Duodenal mucosa (tissue), 2 donors: ENCODE measurements at regions not wholly inside any gene's neighbourhood (a gene's known extent, or its start where the extent isn't known, plus 50 kb on each side); places are given as distances from the start of the nearest gene placed in this dataset.
"Not testable (repeated sequence)": the region's sequence is repeated elsewhere in the genome, so short reads cannot be mapped to it uniquely, and the experiment has no call there.

Experiments
- H3K27ac ChIP-seq: one replicate; pipeline ENCODE4 v1.7.0; 2013; ENCODE audit warnings: low read depth, low read length
- H3K27me3 ChIP-seq, 2 donors: one replicate each; pipeline ENCODE4 v1.7.0; 2013; ENCODE audit warnings: low read length in 2 of 2, control low read depth in 1 of 2; ENCODE audit not compliant: insufficient read depth in 2 of 2, control insufficient read depth in 1 of 2
- H3K36me3 ChIP-seq, 2 donors: one replicate each; pipeline ENCODE4 v1.7.0; 2013; ENCODE audit warnings: low read length in 2 of 2, control low read depth in 1 of 2; ENCODE audit not compliant: insufficient read depth in 2 of 2, control insufficient read depth in 1 of 2
- H3K4me1 ChIP-seq, 2 donors: one replicate each; pipeline ENCODE4 v1.7.0; 2013; ENCODE audit warnings: low read length in 2 of 2, control low read depth in 1 of 2; ENCODE audit not compliant: insufficient read depth in 2 of 2, control insufficient read depth in 1 of 2
- H3K4me3 ChIP-seq, 2 donors: one replicate each; pipeline ENCODE4 v1.7.0; 2013; ENCODE audit warnings: low read length in 2 of 2, low read depth in 1 of 2
- H3K9ac ChIP-seq, 2 donors: one replicate each; pipeline ENCODE4 v1.7.0; 2013; ENCODE audit warnings: low read length in 2 of 2, low read depth in 1 of 2
- H3K9me3 ChIP-seq, 2 donors: one replicate each; pipeline ENCODE4 v1.7.0; 2013; ENCODE audit warnings: low read length in 2 of 2, control low read depth in 1 of 2; ENCODE audit not compliant: control insufficient read depth in 1 of 2

GRCh38 chr15:24271496-24272244 lies 403.9 kb upstream of the NPAP1 start:
- H3K27me3 ChIP-seq, H3K36me3 ChIP-seq, H3K9ac ChIP-seq, H3K4me1 ChIP-seq, H3K27ac ChIP-seq, H3K4me3 ChIP-seq: not testable (repeated sequence)
- peaks cover 6 to 14% of the 10 kb centered on the region in 2 donors for H3K9me3 ChIP-seq

- no peaks in the 10 kb centered on the region for H3K36me3 ChIP-seq
- no peaks in the 10 kb centered on the region for H3K9me3 ChIP-seq
- H3K9ac ChIP-seq, result no peak overlapping the region
- H3K4me3 ChIP-seq, result no peak overlapping the region
- H3K27me3 ChIP-seq, result no peaks in the 10 kb centered on the region
- H3K4me1 ChIP-seq, result no peaks in the 10 kb centered on the region
- H3K27ac ChIP-seq, result no peak overlapping the region
Observed at GRCh38 chr15:24292837-24293236, 382.7 kb upstream of the NPAP1 start.

- not testable (repeated sequence) for H3K36me3 ChIP-seq, H3K9ac ChIP-seq, H3K4me3 ChIP-seq, H3K9me3 ChIP-seq, H3K27ac ChIP-seq, H3K27me3 ChIP-seq, H3K4me1 ChIP-seq
Observed at GRCh38 chr15:24300804-24301368, 374.7 kb upstream of the NPAP1 start.

GRCh38 chr15:24301999-24302398 lies 373.6 kb upstream of the NPAP1 start:
- not testable (repeated sequence) for H3K4me1 ChIP-seq, H3K9me3 ChIP-seq, H3K36me3 ChIP-seq, H3K27ac ChIP-seq, H3K9ac ChIP-seq, H3K27me3 ChIP-seq, H3K4me3 ChIP-seq

GRCh38 chr15:24304747-24305146 lies 370.8 kb upstream of the NPAP1 start:
- H3K4me3 ChIP-seq, H3K9ac ChIP-seq, H3K36me3 ChIP-seq, H3K9me3 ChIP-seq, H3K27ac ChIP-seq, H3K4me1 ChIP-seq, H3K27me3 ChIP-seq: not testable (repeated sequence)

GRCh38 chr15:24305643-24306042 lies 369.9 kb upstream of the NPAP1 start:
- not testable (repeated sequence) for H3K36me3 ChIP-seq, H3K4me3 ChIP-seq, H3K27ac ChIP-seq, H3K27me3 ChIP-seq, H3K9ac ChIP-seq, H3K4me1 ChIP-seq, H3K9me3 ChIP-seq

- not testable (repeated sequence) for H3K4me3 ChIP-seq, H3K36me3 ChIP-seq, H3K27ac ChIP-seq, H3K9ac ChIP-seq, H3K9me3 ChIP-seq, H3K27me3 ChIP-seq, H3K4me1 ChIP-seq
Observed at GRCh38 chr15:24309700-24310099, 365.9 kb upstream of the NPAP1 start.

- H3K4me3 ChIP-seq, H3K27ac ChIP-seq, H3K36me3 ChIP-seq, H3K4me1 ChIP-seq, H3K9ac ChIP-seq, H3K9me3 ChIP-seq, H3K27me3 ChIP-seq: not testable (repeated sequence)
Observed at GRCh38 chr15:24311692-24312091, 363.9 kb upstream of the NPAP1 start.

GRCh38 chr15:24316326-24316725 lies 359.2 kb upstream of the NPAP1 start:
- not testable (repeated sequence) for H3K27ac ChIP-seq, H3K4me1 ChIP-seq, H3K9ac ChIP-seq, H3K36me3 ChIP-seq, H3K4me3 ChIP-seq, H3K9me3 ChIP-seq, H3K27me3 ChIP-seq

- H3K27ac ChIP-seq, result no peak overlapping the region
- no peaks in the 10 kb centered on the region for H3K27me3 ChIP-seq
- H3K4me3 ChIP-seq, result no peak overlapping the region
- no peak overlapping the region for H3K9ac ChIP-seq
- no peaks in the 10 kb centered on the region for H3K4me1 ChIP-seq
- no peaks in the 10 kb centered on the region for H3K9me3 ChIP-seq
- H3K36me3 ChIP-seq, result no peaks in the 10 kb centered on the region
Observed at GRCh38 chr15:24318981-24319380, 356.6 kb upstream of the NPAP1 start.

- H3K27me3 ChIP-seq, H3K4me1 ChIP-seq, H3K9ac ChIP-seq, H3K4me3 ChIP-seq, H3K27ac ChIP-seq, H3K9me3 ChIP-seq, H3K36me3 ChIP-seq: not testable (repeated sequence)
Observed at GRCh38 chr15:24324096-24324495, 351.5 kb upstream of the NPAP1 start.
